Hepatocyte (in vitro differentiated cells): ENCODE measurements at regions not wholly inside any gene's neighbourhood (a gene's known extent, or its start where the extent isn't known, plus 50 kb on each side); places are given as distances from the start of the nearest gene placed in this dataset.

ENCODE experiments used
- DNase-seq: peaks from one replicate; pipeline ENCODE4 v3.0.0-alpha.2; 2016; ENCODE audit warnings: low spot score
- H2AFZ ChIP-seq: fragments of 200-600 bp; sonication (generic); 2 replicates; pipeline ENCODE4 v1.6.0; 2016; ENCODE audit warnings: antibody characterized with exemption, mild to moderate bottlenecking
- H3K27ac ChIP-seq: fragments of 200-600 bp; sonication (generic); 2 replicates; pipeline ENCODE4 v1.5.1; 2016; ENCODE audit warnings: mild to moderate bottlenecking
- H3K27me3 ChIP-seq: fragments of 200-600 bp; sonication (generic); 2 replicates; pipeline ENCODE4 v1.6.1; 2016
- H3K36me3 ChIP-seq: fragments of 200-600 bp; sonication (generic); replicated peaks from 2 replicates; pipeline ENCODE4 v1.5.1; 2016; ENCODE audit warnings: low read depth; ENCODE audit not compliant: insufficient read depth
- H3K4me1 ChIP-seq: fragments of 200-600 bp; sonication (generic); 2 replicates; pipeline ENCODE4 v1.5.1; 2016; ENCODE audit warnings: mild to moderate bottlenecking, moderate library complexity; ENCODE audit not compliant: insufficient read depth
- H3K4me2 ChIP-seq: fragments of 200-600 bp; sonication (generic); 2 replicates; pipeline ENCODE4 v1.6.0; 2016
- H3K4me3 ChIP-seq: fragments of 200-600 bp; sonication (generic); 2 replicates; pipeline ENCODE4 v1.5.1; 2016; ENCODE audit warnings: mild to moderate bottlenecking
- H3K79me2 ChIP-seq: fragments of 200-600 bp; sonication (generic); 2 replicates; pipeline ENCODE4 v1.6.0; 2017; ENCODE audit warnings: mild to moderate bottlenecking
- H3K9me2 ChIP-seq: fragments of 200-600 bp; sonication (generic); replicated peaks from 2 replicates; pipeline ENCODE4 v1.6.0; 2017; ENCODE audit warnings: mild to moderate bottlenecking; ENCODE audit not compliant: insufficient read depth
- H3K9me3 ChIP-seq: fragments of 200-600 bp; sonication (generic); 2 replicates; pipeline ENCODE4 v1.5.1; 2016; ENCODE audit warnings: low read depth, mild to moderate bottlenecking
- H4K20me1 ChIP-seq: fragments of 200-600 bp; sonication (generic); 2 replicates; pipeline ENCODE4 v1.6.0; 2016; ENCODE audit warnings: mild to moderate bottlenecking; ENCODE audit not compliant: insufficient read depth, poor library complexity, severe bottlenecking
- CTCF ChIP-seq: fragments of 200-600 bp; sonication (generic); IDR thresholded peaks from 2 replicates; pipeline ENCODE4 v1.5.1; 2016; ENCODE audit warnings: antibody characterized with exemption, mild to moderate bottlenecking; ENCODE audit not compliant: poor library complexity
- EZH2 ChIP-seq: fragments of 200-600 bp; sonication (generic); IDR thresholded peaks from 2 replicates; pipeline ENCODE4 v1.6.1; 2016; ENCODE audit warnings: antibody characterized with exemption, mild to moderate bottlenecking, borderline replicate concordance
- EZH2phosphoT487 ChIP-seq: fragments of 200-600 bp; sonication (generic); IDR thresholded peaks from one replicate; pipeline ENCODE4 v1.6.1; 2018; ENCODE audit warnings: antibody characterized with exemption, mild to moderate bottlenecking, low read depth, moderate library complexity; ENCODE audit not compliant: unreplicated experiment, severe bottlenecking
- WGBS: methylation state at CpG from one replicate; pipeline ENCODE4 v1.1.6; 2016; ENCODE audit warnings: low lambda C conversion rate; ENCODE audit errors: missing lambda C conversion rate; 5-methylcytosine and 5-hydroxymethylcytosine counted together

- Histone ChIP-seq H2AFZ (no peak overlapping the region), H3K4me2 (no peak overlapping the region), H3K9me3 (no peaks in the 10 kb centered on the region), H3K27ac (peak overlapping the region; percentile 79), H3K36me3 (no peaks in the 10 kb centered on the region), H4K20me1 (no peaks in the 10 kb centered on the region), H3K79me2 (no peaks in the 10 kb centered on the region), H3K27me3 (peaks cover 2% of the 10 kb centered on the region), H3K9me2 (no peaks in the 10 kb centered on the region), H3K4me1 (peaks cover 37% of the 10 kb centered on the region), H3K4me3 (no peak overlapping the region)
- no peak for TF ChIP-seq CTCF
- TF ChIP-seq EZH2, result no peak
- TF ChIP-seq EZH2phosphoT487, result no peak
- 55% methylated on average over 7 of the region's 7 CpGs for WGBS
- DNase-seq, result no peak
Measured at GRCh38 chr7:25545124-25546008, 317.1 kb upstream of the NPVF start.

- Histone ChIP-seq H3K4me2 (no peak overlapping the region), H3K4me1 (peaks cover 38% of the 10 kb centered on the region), H4K20me1 (no peaks in the 10 kb centered on the region), H3K9me3 (no peaks in the 10 kb centered on the region), H3K36me3 (no peaks in the 10 kb centered on the region), H3K27ac (no peak overlapping the region), H3K79me2 (no peaks in the 10 kb centered on the region), H3K4me3 (no peak overlapping the region), H2AFZ (no peak overlapping the region), H3K27me3 (peaks cover 2% of the 10 kb centered on the region), H3K9me2 (no peaks in the 10 kb centered on the region)
- TF ChIP-seq EZH2phosphoT487 (no peak), EZH2 (no peak), CTCF (no peak)
- WGBS, result 92% methylated on average over 6 of the region's 6 CpGs
- no peak for DNase-seq
Measured at GRCh38 chr7:25546306-25546705, 318.0 kb upstream of the NPVF start.

- H3K4me2 ChIP-seq, result peak overlapping the region; percentile 16
- H2AFZ ChIP-seq, result no peak overlapping the region
- TF ChIP-seq CTCF, result no peak
- TF ChIP-seq EZH2phosphoT487, result no peak
- no peak for TF ChIP-seq EZH2
- H3K27me3 ChIP-seq, result peaks cover 2% of the 10 kb centered on the region
- H3K9me3 ChIP-seq, result no peaks in the 10 kb centered on the region
- H3K4me3 ChIP-seq, result no peak overlapping the region
- H3K36me3 ChIP-seq, result no peaks in the 10 kb centered on the region
- peak; percentile 35 for DNase-seq
- H3K9me2 ChIP-seq, result no peaks in the 10 kb centered on the region
- WGBS, result 23% methylated on average over 6 of the region's 6 CpGs
- peak overlapping the region; percentile 42 for H3K27ac ChIP-seq
- H3K4me1 ChIP-seq, result peaks cover 26% of the 10 kb centered on the region
- no peaks in the 10 kb centered on the region for H3K79me2 ChIP-seq
- H4K20me1 ChIP-seq, result no peaks in the 10 kb centered on the region
Measured at GRCh38 chr7:25549271-25549921, 321.1 kb upstream of the NPVF start.
